SK-N-SH (cell line): ENCODE measurements at regions not wholly inside any gene's neighbourhood (a gene's known extent, or its start where the extent isn't known, plus 50 kb on each side); places are given as distances from the start of the nearest gene placed in this dataset.

Experiments
- CTCF ChIA-PET: fragments of 300-600, 350-600 bp; formaldehyde crosslinking; extraction: SDS; loops from one replicate; lab custom pipeline; 2021; lab: Yijun Ruan, JAX
- POLR2A ChIA-PET: fragments of 350-600 bp; sonication (Branson Sonifier 250); formaldehyde crosslinking; extraction: SDS; loops from one replicate; lab custom pipeline; 2020; ENCODE audit warnings: antibody characterized with exemption, inconsistent platforms; lab: Yijun Ruan, JAX
- DNase-seq: peaks from one replicate; pipeline ENCODE4 v3.0.0; 2012
- H2AFZ ChIP-seq: fragments of 200-600 bp; sonication (generic); 2 replicates; pipeline ENCODE4 v1.8.1; 2016; ENCODE audit warnings: antibody characterized with exemption, mild to moderate bottlenecking, low read depth
- H3F3A ChIP-seq: fragments of 200-600 bp; sonication (generic); replicated peaks from 2 replicates; pipeline ENCODE3; 2016; ENCODE audit warnings: antibody characterized with exemption, mild to moderate bottlenecking; ENCODE audit not compliant: insufficient read depth
- H3K27ac ChIP-seq, 2 experiments: fragments of 200-500 bp in 1 of 2; fragments of 200-600 bp in 1 of 2; sonication (Bioruptor generic) in 1 of 2; sonication (generic), shearing (Covaris generic) in 1 of 2; 2 replicates each; pipeline versions ENCODE4 v1.5.1 to v1.6.1; 2014 to 2016; ENCODE audit warnings: low read depth in 2 of 2, inconsistent platforms in 1 of 2, low read length in 1 of 2, mild to moderate bottlenecking in 1 of 2, mixed read lengths in 1 of 2
- H3K27me3 ChIP-seq: fragments of 200-600 bp; sonication (generic), shearing (Covaris generic); 2 replicates; pipeline ENCODE4 v1.6.1; 2016; ENCODE audit warnings: mixed run types; ENCODE audit not compliant: insufficient read depth
- H3K36me3 ChIP-seq, 2 experiments: fragments of 200-500 bp in 1 of 2; fragments of 200-600 bp in 1 of 2; sonication (Bioruptor generic) in 1 of 2; sonication (generic) in 1 of 2; replicated peaks in 1 of 2; 2 replicates each; pipeline versions ENCODE3 to v1.5.1; 2014 to 2016; ENCODE audit warnings: low read length in 1 of 2, mild to moderate bottlenecking in 1 of 2; ENCODE audit not compliant: insufficient read depth in 2 of 2, control insufficient read depth in 1 of 2
- H3K4me1 ChIP-seq, 2 experiments: fragments of 200-500 bp in 1 of 2; fragments of 200-600 bp in 1 of 2; sonication (Bioruptor generic) in 1 of 2; sonication (generic), shearing (Covaris generic) in 1 of 2; 2 replicates each; pipeline versions ENCODE4 v1.5.1 to v1.6.1; 2014 to 2016; ENCODE audit warnings: low read depth in 1 of 2, low read length in 1 of 2, mixed run types in 1 of 2; ENCODE audit not compliant: insufficient read depth in 2 of 2, control insufficient read depth in 1 of 2
- H3K4me2 ChIP-seq: fragments of 200-600 bp; sonication (generic), shearing (Covaris generic); 2 replicates; pipeline ENCODE4 v1.6.1; 2017; ENCODE audit warnings: mixed run types
- H3K4me3 ChIP-seq, 2 experiments: fragments of 200-500 bp in 1 of 2; fragments of 200-600 bp in 1 of 2; sonication (Bioruptor generic) in 1 of 2; sonication (generic), shearing (Covaris generic) in 1 of 2; 2 replicates each; pipeline versions ENCODE4 v1.5.1 to v1.8.1; 2014 to 2016; ENCODE audit warnings: low read depth in 2 of 2, inconsistent platforms in 1 of 2, low read length in 1 of 2, mild to moderate bottlenecking in 1 of 2, mixed read lengths in 1 of 2, moderate library complexity in 1 of 2
- H3K79me2 ChIP-seq: fragments of 200-600 bp; sonication (generic); 2 replicates; pipeline ENCODE4 v1.8.1; 2017; ENCODE audit warnings: mild to moderate bottlenecking; ENCODE audit not compliant: insufficient read depth
- H3K9ac ChIP-seq: fragments of 200-600 bp; sonication (generic); 2 replicates; pipeline ENCODE4 v1.6.1; 2017; ENCODE audit warnings: mixed run types
- H3K9me2 ChIP-seq: fragments of 200-600 bp; sonication (generic); 2 replicates; pipeline ENCODE4 v1.6.1; 2017; ENCODE audit warnings: mixed run types
- H3K9me3 ChIP-seq: fragments of 200-600 bp; sonication (generic); 2 replicates; pipeline ENCODE4 v1.6.1; 2017; ENCODE audit warnings: mixed run types, mild to moderate bottlenecking, moderate library complexity
- H4K20me1 ChIP-seq: fragments of 200-600 bp; sonication (generic); 2 replicates; pipeline ENCODE4 v1.6.1; 2017; ENCODE audit warnings: mild to moderate bottlenecking, mixed run types; ENCODE audit not compliant: insufficient read depth
- CTCF ChIP-seq: fragments of 200-600 bp; sonication (generic); IDR thresholded peaks from 2 replicates; pipeline ENCODE4 v1.6.1; 2017; ENCODE audit warnings: antibody characterized with exemption, mild to moderate bottlenecking, moderate library complexity
- EZH2phosphoT487 ChIP-seq: fragments of 200-600 bp; sonication (generic); IDR thresholded peaks from 2 replicates; pipeline ENCODE4 v1.6.1; 2017; ENCODE audit warnings: low read depth, mixed run types, mild to moderate bottlenecking, antibody characterized with exemption, moderate library complexity, borderline replicate concordance
- FOSL2 ChIP-seq: IDR thresholded peaks from 2 replicates; pipeline ENCODE4 v1.4.0; 2012; ENCODE audit warnings: low read depth, mild to moderate bottlenecking, moderate library complexity, borderline replicate concordance
- FOXM1 ChIP-seq: IDR thresholded peaks from 2 replicates; pipeline ENCODE4 v1.4.0; 2012; ENCODE audit warnings: low read depth, mild to moderate bottlenecking
- GATA2 ChIP-seq: sonication (generic); formaldehyde crosslinking; IDR thresholded peaks from 2 replicates; pipeline ENCODE4 v1.5.0; 2020; ENCODE audit warnings: mild to moderate bottlenecking, missing genetic modification reagents
- JUND ChIP-seq: IDR thresholded peaks from 2 replicates; pipeline ENCODE4 v1.4.0; 2012
- MEF2A ChIP-seq: IDR thresholded peaks from 2 replicates; pipeline ENCODE4 v1.4.0; 2012; ENCODE audit warnings: low read depth, borderline replicate concordance
- MXI1 ChIP-seq: IDR thresholded peaks from 2 replicates; pipeline ENCODE4 v1.6.1; 2012; ENCODE audit warnings: mild to moderate bottlenecking, low read depth, low read length, improper control_type of control experiment
- NFIC ChIP-seq: IDR thresholded peaks from 2 replicates; pipeline ENCODE4 v1.4.0; 2012; ENCODE audit warnings: borderline replicate concordance
- POLR2AphosphoS5 ChIP-seq: IDR thresholded peaks from 2 replicates; pipeline ENCODE4 v1.6.1; 2012; ENCODE audit warnings: low read depth, low read length
- RCOR1 ChIP-seq: fragments of 150-350 bp; IDR thresholded peaks from 2 replicates; pipeline ENCODE4 v1.6.1; 2017; ENCODE audit warnings: antibody characterized with exemption, low read length
- RFX5 ChIP-seq: IDR thresholded peaks from 2 replicates; pipeline ENCODE4 v1.6.1; 2012; ENCODE audit warnings: mild to moderate bottlenecking, improper control_type of control experiment, low read length
- SMC3 ChIP-seq: IDR thresholded peaks from 2 replicates; pipeline ENCODE4 v1.6.1; 2012; ENCODE audit warnings: low read depth, low read length, improper control_type of control experiment
- YY1 ChIP-seq: IDR thresholded peaks from 2 replicates; pipeline ENCODE4 v1.4.0; 2012; ENCODE audit warnings: low read depth, mild to moderate bottlenecking
- ZBTB33 ChIP-seq: IDR thresholded peaks from 2 replicates; pipeline ENCODE4 v1.4.0; 2012; ENCODE audit warnings: low read depth, borderline replicate concordance
- WGBS: methylation state at CpG from one replicate; pipeline ENCODE4 v1.1.6; 2017; ENCODE audit warnings: low lambda C conversion rate; 5-methylcytosine and 5-hydroxymethylcytosine counted together
- TF ChIP-seq, protein P1 (sequence below): IDR thresholded peaks from 2 replicates; pipeline ENCODE4 v1.4.0; 2012; ENCODE audit warnings: low read depth

DNA sequence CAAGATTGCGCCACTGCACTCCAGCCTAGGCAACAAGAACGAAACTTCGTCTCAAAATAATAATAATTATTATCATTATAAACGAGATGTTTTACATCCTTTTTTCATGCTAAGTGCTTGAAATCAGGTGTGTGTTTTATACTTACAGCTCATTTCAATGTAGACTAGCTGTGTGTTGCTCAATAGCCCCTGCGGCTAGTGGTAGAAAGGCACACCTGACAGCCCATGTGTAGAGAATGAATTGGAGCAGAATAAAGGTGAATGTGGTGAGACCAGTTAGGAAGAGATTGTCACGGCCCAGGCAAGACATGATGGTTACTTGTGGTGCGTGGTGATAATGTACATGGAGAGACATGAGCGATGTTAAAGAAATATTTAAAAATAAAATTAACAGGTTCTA, 86.7 kb upstream of the TMEM26 start:
- CTCF ChIA-PET = no interaction called here
- Histone ChIP-seq H3K4me2 (no peak overlapping the region), H3K36me3 (no peaks in the 10 kb centered on the region), H3K27me3 (no peaks in the 10 kb centered on the region), H3K9me3 (no peaks in the 10 kb centered on the region), H3K9me2 (no peaks in the 10 kb centered on the region), H3K4me1 (no peaks in the 10 kb centered on the region), H3K27ac (no peak overlapping the region), H3K4me3 (no peak overlapping the region), H3F3A (no peaks in the 10 kb centered on the region), H3K9ac (no peak overlapping the region), H3K79me2 (no peaks in the 10 kb centered on the region), H2AFZ (no peak overlapping the region), H4K20me1 (no peaks in the 10 kb centered on the region)
- DNase-seq = no peak
- no peak for TF ChIP-seq CTCF
- TF ChIP-seq MXI1 = no peak
- no peak for TF ChIP-seq GATA2 (CRISPR knock-in tag)
- no peak for TF ChIP-seq EZH2phosphoT487
- TF ChIP-seq, protein P1, sequence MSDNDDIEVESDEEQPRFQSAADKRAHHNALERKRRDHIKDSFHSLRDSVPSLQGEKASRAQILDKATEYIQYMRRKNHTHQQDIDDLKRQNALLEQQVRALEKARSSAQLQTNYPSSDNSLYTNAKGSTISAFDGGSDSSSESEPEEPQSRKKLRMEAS = no peak
- TF ChIP-seq NFIC = no peak
- no peak for TF ChIP-seq FOSL2
- TF ChIP-seq MEF2A = no peak
- WGBS = 76% methylated on average over 8 of the region's 8 CpGs
- POLR2A ChIA-PET = no interaction called here

- H3K4me3 ChIP-seq = no peak overlapping the region
- no peak overlapping the region for H3K4me2 ChIP-seq
- H3K4me1 ChIP-seq = peaks cover 0 to 2% of the 10 kb centered on the region in 2 experiments; a peak in 1 of 4 replicates
- DNase-seq = no peak
- no peaks in the 10 kb centered on the region for H3K79me2 ChIP-seq
- no peaks in the 10 kb centered on the region for H3K27me3 ChIP-seq
- H3K9me2 ChIP-seq = no peaks in the 10 kb centered on the region
- H4K20me1 ChIP-seq = no peaks in the 10 kb centered on the region
- no peak overlapping the region for H2AFZ ChIP-seq
- H3K36me3 ChIP-seq = no peaks in the 10 kb centered on the region
- no peak overlapping the region for H3K27ac ChIP-seq
- WGBS = 24% methylated on average over 1 of the region's 1 CpG
- H3K9ac ChIP-seq = no peak overlapping the region
- no peak for TF ChIP-seq ZBTB33
- TF ChIP-seq SMC3 = no peak
- TF ChIP-seq RFX5 = no peak
- TF ChIP-seq RCOR1 = no peak
- TF ChIP-seq, protein P1 = no peak
- no peak for TF ChIP-seq YY1
- no peak for TF ChIP-seq POLR2AphosphoS5
- TF ChIP-seq JUND = no peak
- no peak for TF ChIP-seq FOXM1
- no peak for TF ChIP-seq CTCF
- POLR2A ChIA-PET = no interaction called here
- H3K9me3 ChIP-seq = no peaks in the 10 kb centered on the region
- CTCF ChIA-PET = no interaction called here
- no peaks in the 10 kb centered on the region for H3F3A ChIP-seq
Measured at GRCh38 chr10:61529208-61529607, 76.0 kb upstream of the TMEM26 start.
